ENCODE measurements at regions not wholly inside any gene's neighbourhood (a gene's known extent, or its start where the extent isn't known, plus 50 kb on each side); places are given as distances from the start of the nearest gene placed in this dataset.

- TF ChIP-seq ZNF462 (CRISPR knock-in tag; IDR thresholded peaks at IDR 0.05) (no peak), CREB1 (CRISPR knock-in tag; IDR thresholded peaks at IDR 0.05; ENCODE audit: low read depth) (no peak), CTCF (conservative IDR thresholded peaks at IDR 0.05; ENCODE audit: low read depth in 2 of 2) (no peak), JUNB (IDR thresholded peaks at IDR 0.05; ENCODE audit: unreplicated experiment) (no peak), EZH2 (IDR thresholded peaks at IDR 0.05; ENCODE audit: low read depth, unreplicated experiment) (no peak), ZNF331 (CRISPR knock-in tag; IDR thresholded peaks at IDR 0.05; ENCODE audit: low read depth) (no peak), POLR2AphosphoS5 (IDR thresholded peaks at IDR 0.05; ENCODE audit: low read depth) (no peak), EZH2phosphoT487 (IDR thresholded peaks at IDR 0.05; ENCODE audit: unreplicated experiment) (no peak), ZNF114 (CRISPR knock-in tag; IDR thresholded peaks at IDR 0.05) (no peak), STAT1 (IDR thresholded peaks at IDR 0.05; ENCODE audit: unreplicated experiment) (no peak), NANOG (IDR thresholded peaks at IDR 0.05; ENCODE audit: borderline replicate concordance) (no peak)
- TF ChIP-seq, protein P1, sequence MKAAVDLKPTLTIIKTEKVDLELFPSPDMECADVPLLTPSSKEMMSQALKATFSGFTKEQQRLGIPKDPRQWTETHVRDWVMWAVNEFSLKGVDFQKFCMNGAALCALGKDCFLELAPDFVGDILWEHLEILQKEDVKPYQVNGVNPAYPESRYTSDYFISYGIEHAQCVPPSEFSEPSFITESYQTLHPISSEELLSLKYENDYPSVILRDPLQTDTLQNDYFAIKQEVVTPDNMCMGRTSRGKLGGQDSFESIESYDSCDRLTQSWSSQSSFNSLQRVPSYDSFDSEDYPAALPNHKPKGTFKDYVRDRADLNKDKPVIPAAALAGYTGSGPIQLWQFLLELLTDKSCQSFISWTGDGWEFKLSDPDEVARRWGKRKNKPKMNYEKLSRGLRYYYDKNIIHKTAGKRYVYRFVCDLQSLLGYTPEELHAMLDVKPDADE (IDR thresholded peaks at IDR 0.05), result no peak
These were observed 355.9 kb downstream of the BUD13 start (continued) for GRCh38 chr11:116416852-116417251.
